Esophagus squamous epithelium (tissue), 5 donors: ENCODE measurements at regions not wholly inside any gene's neighbourhood (a gene's known extent, or its start where the extent isn't known, plus 50 kb on each side); places are given as distances from the start of the nearest gene placed in this dataset.

Experiments used
- DNase-seq: peaks from one replicate; lab custom pipeline; 2025; lab: John Stamatoyannopoulos, UW
- H3K27ac ChIP-seq, 4 donors: fragments of 200-600 bp; sonication (generic); one replicate each; pipeline ENCODE4 v1.5.1; 2016 to 2019; ENCODE audit warnings: mild to moderate bottlenecking in 1 of 4
- H3K27me3 ChIP-seq, 4 donors: fragments of 200-600 bp; sonication (generic); 1 replicate in 3 of 4; 2 replicates in 1 of 4; pipeline versions ENCODE4 v1.5.1 to v1.6.0; 2017 to 2021; ENCODE audit warnings: antibody characterized with exemption in 1 of 4
- H3K36me3 ChIP-seq, 3 donors: fragments of 200-600 bp; sonication (generic); one replicate each; pipeline ENCODE4 v1.5.1; 2016 to 2019
- H3K4me1 ChIP-seq, 3 donors: fragments of 200-600 bp; sonication (generic); one replicate each; pipeline ENCODE4 v1.5.1; 2017 to 2019
- H3K4me3 ChIP-seq, 4 donors: fragments of 200-600 bp; sonication (generic); 1 replicate in 3 of 4; 2 replicates in 1 of 4; pipeline ENCODE4 v1.5.1; 2016 to 2019; ENCODE audit warnings: mild to moderate bottlenecking in 2 of 4, moderate library complexity in 1 of 4
- H3K9me3 ChIP-seq, 3 donors: fragments of 200-600 bp; sonication (generic); one replicate each; pipeline ENCODE4 v1.5.1; 2016 to 2019
- CTCF ChIP-seq, 6 experiments: fragments of 450-650 bp in 4 of 6; fragments of 200-600 bp in 2 of 6; sonication (generic) in 2 of 6; IDR thresholded peaks; one replicate each; pipeline ENCODE4 v1.5.1; 2016 to 2019; ENCODE audit warnings: antibody characterized with exemption in 6 of 6, mild to moderate bottlenecking in 4 of 6, moderate library complexity in 4 of 6
- POLR2A ChIP-seq, 4 donors: fragments of 450-650 bp; IDR thresholded peaks; one replicate each; pipeline ENCODE4 v1.6.1; 2017; ENCODE audit warnings: antibody characterized with exemption in 4 of 4, mild to moderate bottlenecking in 4 of 4, moderate library complexity in 3 of 4
- WGBS, 2 donors: methylation state at CpG; one replicate each; pipeline ENCODE4 v1.1.5; 2018; 5-methylcytosine and 5-hydroxymethylcytosine counted together
- intact Hi-C: fragments of 100-400 bp; cut with DNase I; formaldehyde crosslinking; loops from one replicate; pipeline ENCODE4 v1.15.0; 2022
- donor health status: DM: yes; HTN: yes; CAD: no.

GRCh38 chr5:85681871-85682270 lies 935.9 kb upstream of the COX7C start:
- no peaks in the 10 kb centered on the region for H3K9me3 ChIP-seq
- H3K4me1 ChIP-seq, result no peaks in the 10 kb centered on the region
- no peak for DNase-seq
- TF ChIP-seq POLR2A (IDR thresholded peaks at IDR 0.05), result no peak
- no peak for TF ChIP-seq CTCF (IDR thresholded peaks at IDR 0.05)
- H3K4me3 ChIP-seq, result no peak overlapping the region
- H3K36me3 ChIP-seq, result no peaks in the 10 kb centered on the region
- no peak overlapping the region for H3K27ac ChIP-seq
- H3K27me3 ChIP-seq, result no peaks in the 10 kb centered on the region
- 37 to 49% methylated on average over 2 of the region's 2 CpGs for WGBS, 2 donors
- intact Hi-C loops, result no loop called here

GRCh38 chr5:85684351-85684750 lies 933.4 kb upstream of the COX7C start:
- no peak for DNase-seq
- Histone ChIP-seq H3K27me3 (no peaks in the 10 kb centered on the region), H3K9me3 (no peaks in the 10 kb centered on the region), H3K4me3 (no peak overlapping the region), H3K4me1 (no peaks in the 10 kb centered on the region), H3K27ac (no peak overlapping the region), H3K36me3 (no peaks in the 10 kb centered on the region)
- no peak for TF ChIP-seq CTCF (IDR thresholded peaks at IDR 0.05)
- TF ChIP-seq POLR2A (IDR thresholded peaks at IDR 0.05), result no peak
- intact Hi-C loops, result no loop called here
- 58 to 87% methylated on average over 4 of the region's 4 CpGs for WGBS, 2 donors

- Histone ChIP-seq H3K27me3 (no peaks in the 10 kb centered on the region), H3K4me1 (no peaks in the 10 kb centered on the region), H3K4me3 (no peak overlapping the region), H3K36me3 (no peaks in the 10 kb centered on the region), H3K9me3 (no peaks in the 10 kb centered on the region), H3K27ac (no peak overlapping the region)
- intact Hi-C loops, result no loop called here
- TF ChIP-seq POLR2A (IDR thresholded peaks at IDR 0.05) (no peak), CTCF (IDR thresholded peaks at IDR 0.05) (no peak)
- DNase-seq, result no peak
- 71 to 82% methylated on average over 1 of the region's 1 CpG for WGBS, 2 donors
Measured at GRCh38 chr5:85703296-85703695, 914.4 kb upstream of the COX7C start.

- Histone ChIP-seq H3K4me1 (no peaks in the 10 kb centered on the region), H3K27me3 (no peaks in the 10 kb centered on the region), H3K27ac (no peak overlapping the region), H3K36me3 (no peaks in the 10 kb centered on the region), H3K9me3 (no peaks in the 10 kb centered on the region), H3K4me3 (no peak overlapping the region)
- DNase-seq, result no peak
- 19 to 42% methylated on average over 1 of the region's 1 CpG for WGBS, 2 donors
- intact Hi-C loops, result no loop called here
- TF ChIP-seq POLR2A (IDR thresholded peaks at IDR 0.05), result no peak
- no peak for TF ChIP-seq CTCF (IDR thresholded peaks at IDR 0.05)
Measured at GRCh38 chr5:85709728-85710127, 908.0 kb upstream of the COX7C start.

GRCh38 chr5:85716344-85717202 lies 901.2 kb upstream of the COX7C start:
- Histone ChIP-seq H3K9me3 (peaks cover 0 to 6% (median 0%) of the 10 kb centered on the region in 3 donors), H3K36me3 (no peaks in the 10 kb centered on the region), H3K4me3 (no peak overlapping the region), H3K4me1 (no peaks in the 10 kb centered on the region), H3K27me3 (no peaks in the 10 kb centered on the region), H3K27ac (no peak overlapping the region)
- intact Hi-C loops, result no loop called here
- TF ChIP-seq CTCF (IDR thresholded peaks at IDR 0.05) (no peak), POLR2A (IDR thresholded peaks at IDR 0.05) (no peak)
- 59 to 67% methylated on average over 8 of the region's 8 CpGs for WGBS, 2 donors
- no peak for DNase-seq
